Gastrocnemius medialis (tissue), 4 donors: ENCODE measurements at regions not wholly inside any gene's neighbourhood (a gene's known extent, or its start where the extent isn't known, plus 50 kb on each side); places are given as distances from the start of the nearest gene placed in this dataset.

Experiments
- POLR2A ChIP-seq, 2 donors: fragments of 450-650 bp; IDR thresholded peaks; one replicate each; pipeline ENCODE4 v1.6.1; 2017; ENCODE audit warnings: antibody characterized with exemption in 2 of 2, mild to moderate bottlenecking in 2 of 2, moderate library complexity in 2 of 2
- TF ChIP-seq, protein P1 (sequence below), 5 experiments: fragments of 450-650 bp in 3 of 5; fragments of 200-600 bp in 2 of 5; sonication (generic) in 2 of 5; IDR thresholded peaks in 4 of 5; conservative IDR thresholded peaks in 1 of 5; 1 replicate in 4 of 5; 2 replicates in 1 of 5; pipeline ENCODE4 v1.5.1; 2016 to 2019; ENCODE audit warnings: antibody characterized with exemption in 5 of 5, mild to moderate bottlenecking in 3 of 5, moderate library complexity in 3 of 5

DNA sequence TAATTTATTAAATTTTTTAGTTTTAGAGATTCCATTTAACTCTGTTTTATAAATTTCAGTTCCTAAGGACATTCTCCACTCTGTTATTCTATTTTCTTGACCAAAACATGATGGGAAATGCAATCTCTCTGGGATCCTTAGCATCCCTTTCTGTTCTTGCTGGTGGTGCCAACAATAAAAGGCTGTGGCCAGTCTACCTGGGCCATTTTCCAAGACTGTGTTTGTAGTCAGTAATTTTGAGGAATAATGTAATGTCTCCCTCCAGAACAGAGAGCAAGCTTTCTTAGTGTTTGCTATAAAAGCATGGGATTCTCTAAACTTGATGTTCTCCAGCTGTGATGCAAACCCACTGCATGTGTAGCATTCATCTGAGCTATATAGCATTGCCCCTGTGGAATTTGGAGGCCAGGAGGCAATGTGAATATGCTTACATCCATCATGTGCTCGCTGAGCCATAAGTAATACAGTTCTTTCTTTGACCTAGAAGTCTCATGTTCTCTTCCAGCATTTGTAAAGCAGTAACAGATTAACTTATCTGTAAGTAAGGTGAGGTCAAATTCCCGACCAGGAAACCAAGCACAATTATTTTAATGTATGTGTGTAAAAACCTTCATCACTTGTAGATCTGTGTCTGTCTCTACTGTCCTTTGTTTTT is 211.5 kb upstream of the TAS2R1 start:
- TF ChIP-seq, protein P1, sequence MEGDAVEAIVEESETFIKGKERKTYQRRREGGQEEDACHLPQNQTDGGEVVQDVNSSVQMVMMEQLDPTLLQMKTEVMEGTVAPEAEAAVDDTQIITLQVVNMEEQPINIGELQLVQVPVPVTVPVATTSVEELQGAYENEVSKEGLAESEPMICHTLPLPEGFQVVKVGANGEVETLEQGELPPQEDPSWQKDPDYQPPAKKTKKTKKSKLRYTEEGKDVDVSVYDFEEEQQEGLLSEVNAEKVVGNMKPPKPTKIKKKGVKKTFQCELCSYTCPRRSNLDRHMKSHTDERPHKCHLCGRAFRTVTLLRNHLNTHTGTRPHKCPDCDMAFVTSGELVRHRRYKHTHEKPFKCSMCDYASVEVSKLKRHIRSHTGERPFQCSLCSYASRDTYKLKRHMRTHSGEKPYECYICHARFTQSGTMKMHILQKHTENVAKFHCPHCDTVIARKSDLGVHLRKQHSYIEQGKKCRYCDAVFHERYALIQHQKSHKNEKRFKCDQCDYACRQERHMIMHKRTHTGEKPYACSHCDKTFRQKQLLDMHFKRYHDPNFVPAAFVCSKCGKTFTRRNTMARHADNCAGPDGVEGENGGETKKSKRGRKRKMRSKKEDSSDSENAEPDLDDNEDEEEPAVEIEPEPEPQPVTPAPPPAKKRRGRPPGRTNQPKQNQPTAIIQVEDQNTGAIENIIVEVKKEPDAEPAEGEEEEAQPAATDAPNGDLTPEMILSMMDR (IDR thresholded peaks at IDR 0.05 in 4 of 5, conservative IDR thresholded peaks at IDR 0.05 in 1 of 5): no peak
- TF ChIP-seq POLR2A (IDR thresholded peaks at IDR 0.05): no peak
